ENCODE measurements at regions not wholly inside any gene's neighbourhood (a gene's known extent, or its start where the extent isn't known, plus 50 kb on each side); places are given as distances from the start of the nearest gene placed in this dataset.

GRCh38 chr3:132822266-132822665 is 100.1 kb upstream of the NPHP3 start:
- DNase-seq: no peak

GRCh38 chr3:132821314-132821713 is 99.1 kb upstream of the NPHP3 start:
- peak in 1 of 14 donors; percentile 3 for DNase-seq

- DNase-seq: no peak
Measured at GRCh38 chr3:132818251-132818650, 96.0 kb upstream of the NPHP3 start.

- DNase-seq: no peak
Measured at GRCh38 chr3:132817646-132818177, 95.5 kb upstream of the NPHP3 start.

GRCh38 chr3:132805071-132805470 is 82.9 kb upstream of the NPHP3 start:
- DNase-seq: no peak

- DNase-seq: no peak
Measured at GRCh38 chr3:132804498-132804897, 82.3 kb upstream of the NPHP3 start.

- DNase-seq: no peak
Measured at GRCh38 chr3:132803889-132804288, 81.7 kb upstream of the NPHP3 start.

GRCh38 chr3:132800958-132801357 is 78.7 kb upstream of the NPHP3 start:
- DNase-seq: no peak

- no peak for DNase-seq
Measured at GRCh38 chr3:132790806-132791205, 68.6 kb upstream of the NPHP3 start.

GRCh38 chr3:132789959-132790358 is 67.8 kb upstream of the NPHP3 start:
- no peak for DNase-seq

GRCh38 chr3:132788301-132788671 is 66.1 kb upstream of the NPHP3 start:
- DNase-seq: peak in 4 of 14 donors; percentile 0 to 13 (median 4)

GRCh38 chr3:132787616-132788300 is 65.5 kb upstream of the NPHP3 start:
- DNase-seq: no peak

- DNase-seq: no peak
Measured at GRCh38 chr3:132786890-132787289, 64.7 kb upstream of the NPHP3 start.

GRCh38 chr3:132785292-132785691 is 63.1 kb upstream of the NPHP3 start:
- no peak for DNase-seq

- DNase-seq: no peak
Measured at GRCh38 chr3:132784502-132785025, 62.4 kb upstream of the NPHP3 start.

- DNase-seq: no peak
Measured at GRCh38 chr3:132783152-132783551, 60.9 kb upstream of the NPHP3 start.

GRCh38 chr3:132781922-132782321 is 59.7 kb upstream of the NPHP3 start:
- DNase-seq: no peak

- DNase-seq: no peak
Measured at GRCh38 chr3:132777171-132777570, 55.0 kb upstream of the NPHP3 start.

- DNase-seq: no peak
Measured at GRCh38 chr3:132773071-132773619, 50.9 kb upstream of the NPHP3 start.

- DNase-seq: no peak
Measured at GRCh38 chr3:132772252-132772651, 50.0 kb upstream of the NPHP3 start.
